ENCODE measurements at regions not wholly inside any gene's neighbourhood (a gene's known extent, or its start where the extent isn't known, plus 50 kb on each side); places are given as distances from the start of the nearest gene placed in this dataset.

GRCh38 chr1:196060539-196060938, 547.7 kb downstream of the KCNT2 start:
- H3K36me3 Mint-ChIP-seq (ENCODE audit: unreplicated experiment) = no peaks in the 10 kb centered on the region
- no peak overlapping the region for H3K27ac Mint-ChIP-seq (ENCODE audit: unreplicated experiment)
- no peak for DNase-seq
- no peaks in the 10 kb centered on the region for H3K27me3 Mint-ChIP-seq (ENCODE audit: unreplicated experiment)
- no peak overlapping the region for H3K4me3 Mint-ChIP-seq (ENCODE audit: unreplicated experiment)
- no peak for TF ChIP-seq CTCF (IDR thresholded peaks at IDR 0.05; ENCODE audit: partially characterized antibody, unreplicated experiment)
- no peaks in the 10 kb centered on the region for H3K9me3 Mint-ChIP-seq (ENCODE audit: unreplicated experiment)
- peaks cover 2% of the 10 kb centered on the region for H3K4me1 Mint-ChIP-seq (ENCODE audit: low read depth, unreplicated experiment)

GRCh38 chr1:196059210-196059609, 549.0 kb downstream of the KCNT2 start:
- Mint-ChIP-seq H3K27me3 (ENCODE audit: unreplicated experiment) (no peaks in the 10 kb centered on the region), H3K4me1 (ENCODE audit: low read depth, unreplicated experiment) (peaks cover 2% of the 10 kb centered on the region), H3K36me3 (ENCODE audit: unreplicated experiment) (no peaks in the 10 kb centered on the region), H3K27ac (ENCODE audit: unreplicated experiment) (no peak overlapping the region), H3K4me3 (ENCODE audit: unreplicated experiment) (no peak overlapping the region), H3K9me3 (ENCODE audit: unreplicated experiment) (no peaks in the 10 kb centered on the region)
- TF ChIP-seq CTCF (IDR thresholded peaks at IDR 0.05; ENCODE audit: partially characterized antibody, unreplicated experiment) = no peak
- DNase-seq = no peak

- Mint-ChIP-seq H3K9me3 (ENCODE audit: unreplicated experiment) (no peaks in the 10 kb centered on the region), H3K4me3 (ENCODE audit: unreplicated experiment) (no peak overlapping the region), H3K36me3 (ENCODE audit: unreplicated experiment) (no peaks in the 10 kb centered on the region), H3K27ac (ENCODE audit: unreplicated experiment) (no peak overlapping the region), H3K27me3 (ENCODE audit: unreplicated experiment) (no peaks in the 10 kb centered on the region), H3K4me1 (ENCODE audit: low read depth, unreplicated experiment) (peaks cover 2% of the 10 kb centered on the region)
- peak; percentile 32 for DNase-seq
- TF ChIP-seq CTCF (IDR thresholded peaks at IDR 0.05; ENCODE audit: partially characterized antibody, unreplicated experiment) = no peak
These were observed 551.3 kb downstream of the KCNT2 start for GRCh38 chr1:196056966-196057365.

GRCh38 chr1:196049407-196049806, 558.8 kb downstream of the KCNT2 start:
- Mint-ChIP-seq H3K27me3 (ENCODE audit: unreplicated experiment) (no peaks in the 10 kb centered on the region), H3K4me3 (ENCODE audit: unreplicated experiment) (no peak overlapping the region), H3K4me1 (ENCODE audit: low read depth, unreplicated experiment) (no peaks in the 10 kb centered on the region), H3K9me3 (ENCODE audit: unreplicated experiment) (no peaks in the 10 kb centered on the region), H3K27ac (ENCODE audit: unreplicated experiment) (no peak overlapping the region), H3K36me3 (ENCODE audit: unreplicated experiment) (no peaks in the 10 kb centered on the region)
- no peak for DNase-seq
- no peak for TF ChIP-seq CTCF (IDR thresholded peaks at IDR 0.05; ENCODE audit: partially characterized antibody, unreplicated experiment)

GRCh38 chr1:196043268-196043667, 565.0 kb downstream of the KCNT2 start:
- no peaks in the 10 kb centered on the region for H3K4me1 Mint-ChIP-seq (ENCODE audit: low read depth, unreplicated experiment)
- no peaks in the 10 kb centered on the region for H3K27me3 Mint-ChIP-seq (ENCODE audit: unreplicated experiment)
- no peaks in the 10 kb centered on the region for H3K36me3 Mint-ChIP-seq (ENCODE audit: unreplicated experiment)
- no peak overlapping the region for H3K4me3 Mint-ChIP-seq (ENCODE audit: unreplicated experiment)
- no peaks in the 10 kb centered on the region for H3K9me3 Mint-ChIP-seq (ENCODE audit: unreplicated experiment)
- DNase-seq = no peak
- H3K27ac Mint-ChIP-seq (ENCODE audit: unreplicated experiment) = no peak overlapping the region
- no peak for TF ChIP-seq CTCF (IDR thresholded peaks at IDR 0.05; ENCODE audit: partially characterized antibody, unreplicated experiment)
